ENCODE measurements at regions not wholly inside any gene's neighbourhood (a gene's known extent, or its start where the extent isn't known, plus 50 kb on each side); places are given as distances from the start of the nearest gene placed in this dataset.

GRCh38 chr4:175308236-175308635 lies 390.1 kb downstream of the ADAM29 start:
- TF ChIP-seq CTCF (tag by site-specific recombination; IDR thresholded peaks at IDR 0.05) (no peak), PBX3 (CRISPR knock-in tag; IDR thresholded peaks at IDR 0.05) (no peak), ZNF10 (tag by site-specific recombination; IDR thresholded peaks at IDR 0.05) (no peak), ZNF639 (tag by site-specific recombination; IDR thresholded peaks at IDR 0.05) (no peak), ZSCAN4 (tag by site-specific recombination; IDR thresholded peaks at IDR 0.05) (no peak), ZNF521 (tag by site-specific recombination; IDR thresholded peaks at IDR 0.05) (no peak), ZIC2 (tag by site-specific recombination; IDR thresholded peaks at IDR 0.05) (no peak), ZNF335 (tag by site-specific recombination; conservative IDR thresholded peaks at IDR 0.05) (no peak), ZNF571 (tag by site-specific recombination; IDR thresholded peaks at IDR 0.05) (no peak)

Measured in HEK293 (cell line).